B cell (primary cell): ENCODE measurements at regions not wholly inside any gene's neighbourhood (a gene's known extent, or its start where the extent isn't known, plus 50 kb on each side); places are given as distances from the start of the nearest gene placed in this dataset.

Experiments
- ATAC-seq: fragments of 200-7000 bp; cut with Tn5 transposase; one replicate; pipeline ENCODE4 v1.10.0; 2021; ENCODE audit warnings: low read depth, mild to moderate bottlenecking, moderate number of reproducible peaks, moderate library complexity
- CTCF ChIA-PET: fragments of 350-600 bp; sonication (Branson Sonifier 250); formaldehyde crosslinking; loops from one replicate; lab custom pipeline; 2021; ENCODE audit warnings: antibody characterized with exemption, inconsistent platforms; lab: Charles Lee
- POLR2A ChIA-PET: fragments of 350-600 bp; sonication (Branson Sonifier 250); formaldehyde crosslinking; loops from one replicate; lab custom pipeline; 2021; ENCODE audit warnings: antibody characterized with exemption; lab: Charles Lee
- DNase-seq: peaks from one replicate; pipeline ENCODE4 v3.0.0; 2013
- H2AFZ ChIP-seq: 2 replicates; pipeline ENCODE4 v1.6.1; 2012; ENCODE audit warnings: mild to moderate bottlenecking, low read depth, low read length; ENCODE audit not compliant: insufficient read depth, poor library complexity, severe bottlenecking
- H3K27ac ChIP-seq, 2 donors: 1 replicate in 1 of 2; 2 replicates in 1 of 2; pipeline ENCODE4 v1.5.1; 2012 to 2013; ENCODE audit warnings: low read length in 2 of 2, mild to moderate bottlenecking in 2 of 2, moderate library complexity in 1 of 2
- H3K27me3 ChIP-seq, 4 experiments: fragments of 200-600 bp in 1 of 4; sonication (generic) in 1 of 4; replicated peaks in 1 of 4; 1 replicate in 2 of 4; 2 replicates in 2 of 4; pipeline versions ENCODE4 v1.6.1 to v1.7.0; 2013 to 2016; ENCODE audit warnings: low read length in 3 of 4, mild to moderate bottlenecking in 2 of 4, mixed read lengths in 1 of 4, moderate library complexity in 1 of 4; ENCODE audit not compliant: insufficient read depth in 4 of 4, control insufficient read depth in 3 of 4; ENCODE audit errors: control extremely low read depth in 1 of 4
- H3K36me3 ChIP-seq, 2 experiments: replicated peaks in 1 of 2; 1 replicate in 1 of 2; 2 replicates in 1 of 2; pipeline versions ENCODE4 v1.6.1 to v1.7.1; 2013; ENCODE audit warnings: low read length in 1 of 2; ENCODE audit not compliant: insufficient read depth in 2 of 2, control insufficient read depth in 1 of 2; ENCODE audit errors: control extremely low read depth in 1 of 2, extremely low read depth in 1 of 2
- H3K4me1 ChIP-seq, 2 donors: fragments of 200-600 bp in 1 of 2; sonication (generic) in 1 of 2; 1 replicate in 1 of 2; 2 replicates in 1 of 2; pipeline versions ENCODE4 v1.5.1 to v1.6.1; 2013 to 2017; ENCODE audit warnings: low read length in 2 of 2; ENCODE audit not compliant: control insufficient read depth in 2 of 2, insufficient read depth in 2 of 2
- H3K4me2 ChIP-seq: replicated peaks from 2 replicates; pipeline ENCODE3; 2012; ENCODE audit warnings: mild to moderate bottlenecking, low read depth, low read length; ENCODE audit not compliant: poor library complexity, severe bottlenecking
- H3K4me3 ChIP-seq, 5 experiments: fragments of 200-600 bp in 1 of 5; sonication (generic) in 1 of 5; 1 replicate in 3 of 5; 2 replicates in 2 of 5; pipeline versions ENCODE4 v1.5.1 to v1.7.0; 2011 to 2016; ENCODE audit warnings: low read length in 4 of 5, mild to moderate bottlenecking in 4 of 5, low read depth in 2 of 5, control low read depth in 1 of 5, moderate library complexity in 1 of 5; ENCODE audit not compliant: insufficient read depth in 1 of 5; ENCODE audit errors: control extremely low read depth in 1 of 5, extremely low read depth in 1 of 5
- H3K79me2 ChIP-seq: fragments of 200-600 bp; sonication (generic); one replicate; pipeline ENCODE4 v1.6.0; 2016; ENCODE audit warnings: low read length; ENCODE audit not compliant: control insufficient read depth, insufficient read depth
- H3K9ac ChIP-seq: fragments of 200-600 bp; sonication (generic); 2 replicates; pipeline ENCODE4 v1.6.1; 2017; ENCODE audit warnings: mild to moderate bottlenecking, low read length, moderate library complexity
- H3K9me3 ChIP-seq, 3 donors: one replicate each; pipeline versions ENCODE4 v1.6.1 to v1.7.1; 2013; ENCODE audit warnings: low read length in 2 of 3; ENCODE audit not compliant: control insufficient read depth in 2 of 3, insufficient read depth in 1 of 3; ENCODE audit errors: control extremely low read depth in 1 of 3
- H4K20me1 ChIP-seq: 2 replicates; pipeline ENCODE4 v1.6.0; 2012; ENCODE audit warnings: mild to moderate bottlenecking, low read length; ENCODE audit not compliant: insufficient read depth, control insufficient read depth, poor library complexity, severe bottlenecking
- H3K27ac Mint-ChIP-seq: one replicate; pipeline ENCODE4 v1.8.0; 2021; ENCODE audit warnings: mixed read lengths
- H3K27me3 Mint-ChIP-seq: one replicate; pipeline ENCODE4 v1.8.0; 2021; ENCODE audit warnings: mixed read lengths
- H3K4me1 Mint-ChIP-seq: one replicate; pipeline ENCODE4 v1.8.0; 2021; ENCODE audit warnings: mixed read lengths
- H3K4me3 Mint-ChIP-seq: one replicate; pipeline ENCODE4 v1.8.0; 2021; ENCODE audit warnings: mixed read lengths
- H3K9me3 Mint-ChIP-seq: one replicate; pipeline ENCODE4 v1.8.0; 2022; ENCODE audit warnings: mixed read lengths; ENCODE audit not compliant: insufficient read depth
- EZH2 ChIP-seq: IDR thresholded peaks from 2 replicates; pipeline ENCODE4 v1.6.1; 2012; ENCODE audit warnings: borderline replicate concordance, low read depth, mild to moderate bottlenecking, moderate library complexity, low read length; ENCODE audit not compliant: insufficient read depth, poor library complexity, severe bottlenecking
- WGBS: methylation state at CpG from one replicate; pipeline ENCODE4 v1.1.5; 2013; ENCODE audit warnings: missing lambda C conversion rate; ENCODE audit not compliant: insufficient coverage; 5-methylcytosine and 5-hydroxymethylcytosine counted together
- intact Hi-C: fragments of 100-400 bp; cut with micrococcal nuclease; formaldehyde crosslinking; loops from one replicate; pipeline ENCODE4 v1.10.0; 2022
- TF ChIP-seq, protein P1 (sequence below): fragments of 200-600 bp; IDR thresholded peaks from one replicate; pipeline ENCODE4 v1.8.0; 2022; ENCODE audit warnings: antibody characterized with exemption, mild to moderate bottlenecking

DNA sequence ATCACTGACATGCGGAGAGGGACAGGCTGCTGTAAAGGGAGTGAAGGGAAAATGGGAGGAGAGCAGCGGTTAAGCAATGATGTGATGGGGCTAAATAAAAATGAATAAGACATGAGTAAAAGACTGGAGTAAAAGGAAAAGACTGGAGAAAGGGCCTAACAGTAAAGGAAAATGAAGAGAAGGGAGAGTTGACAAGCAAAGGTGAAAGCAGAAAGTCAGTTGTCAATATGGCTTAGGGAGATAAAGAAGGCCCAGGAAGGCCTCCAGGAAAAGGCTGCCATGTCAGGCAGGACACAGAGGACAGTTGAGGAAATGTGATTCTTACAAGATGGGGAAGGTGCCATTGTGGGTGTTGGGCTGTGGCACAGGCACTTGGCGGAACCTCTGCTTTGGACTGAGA is 98.9 kb upstream of the AMZ2 start:
- H3K4me3 Mint-ChIP-seq = no peak overlapping the region
- no peaks in the 10 kb centered on the region for H3K9me3 Mint-ChIP-seq
- Histone ChIP-seq H3K27me3 (no peaks in the 10 kb centered on the region), H3K27ac (no peak overlapping the region), H3K4me1 (no peaks in the 10 kb centered on the region), H3K79me2 (no peaks in the 10 kb centered on the region), H3K9ac (no peak overlapping the region), H3K9me3 (no peaks in the 10 kb centered on the region), H4K20me1 (no peaks in the 10 kb centered on the region), H3K36me3 (no peaks in the 10 kb centered on the region), H3K4me3 (no peak overlapping the region), H3K4me2 (no peak overlapping the region), H2AFZ (no peak overlapping the region)
- no peaks in the 10 kb centered on the region for H3K27me3 Mint-ChIP-seq
- no peak for ATAC-seq
- ChIA-PET CTCF (no interaction called here), POLR2A (no interaction called here)
- no peak overlapping the region for H3K27ac Mint-ChIP-seq
- 100% methylated on average over 2 of the region's 3 CpGs for WGBS
- no peak for DNase-seq
- H3K4me1 Mint-ChIP-seq = no peaks in the 10 kb centered on the region
- TF ChIP-seq, protein P1, sequence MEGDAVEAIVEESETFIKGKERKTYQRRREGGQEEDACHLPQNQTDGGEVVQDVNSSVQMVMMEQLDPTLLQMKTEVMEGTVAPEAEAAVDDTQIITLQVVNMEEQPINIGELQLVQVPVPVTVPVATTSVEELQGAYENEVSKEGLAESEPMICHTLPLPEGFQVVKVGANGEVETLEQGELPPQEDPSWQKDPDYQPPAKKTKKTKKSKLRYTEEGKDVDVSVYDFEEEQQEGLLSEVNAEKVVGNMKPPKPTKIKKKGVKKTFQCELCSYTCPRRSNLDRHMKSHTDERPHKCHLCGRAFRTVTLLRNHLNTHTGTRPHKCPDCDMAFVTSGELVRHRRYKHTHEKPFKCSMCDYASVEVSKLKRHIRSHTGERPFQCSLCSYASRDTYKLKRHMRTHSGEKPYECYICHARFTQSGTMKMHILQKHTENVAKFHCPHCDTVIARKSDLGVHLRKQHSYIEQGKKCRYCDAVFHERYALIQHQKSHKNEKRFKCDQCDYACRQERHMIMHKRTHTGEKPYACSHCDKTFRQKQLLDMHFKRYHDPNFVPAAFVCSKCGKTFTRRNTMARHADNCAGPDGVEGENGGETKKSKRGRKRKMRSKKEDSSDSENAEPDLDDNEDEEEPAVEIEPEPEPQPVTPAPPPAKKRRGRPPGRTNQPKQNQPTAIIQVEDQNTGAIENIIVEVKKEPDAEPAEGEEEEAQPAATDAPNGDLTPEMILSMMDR = no peak
- TF ChIP-seq EZH2 = no peak
- intact Hi-C loops = no loop called here

DNA sequence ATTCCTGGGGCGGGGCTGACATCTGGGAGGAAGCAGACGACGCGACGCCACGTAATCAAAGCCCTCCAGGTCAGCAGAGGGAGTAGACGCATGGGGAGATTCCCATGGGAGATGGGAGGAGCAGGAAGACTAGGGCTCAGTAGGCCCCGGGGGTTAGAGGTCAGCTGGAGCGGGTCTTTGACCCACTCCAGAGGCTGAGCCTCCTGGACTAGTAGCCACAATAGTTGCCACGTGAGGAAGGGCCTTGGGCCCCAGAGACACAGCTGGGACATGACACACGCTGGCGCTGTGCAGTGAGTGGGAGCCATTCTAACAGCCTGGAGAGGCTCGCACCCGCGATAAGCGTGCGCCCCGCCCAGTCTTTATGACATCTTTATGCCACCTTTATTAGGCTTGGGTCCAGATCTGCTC is 95.7 kb upstream of the AMZ2 start:
- no peak overlapping the region for H3K4me2 ChIP-seq
- Mint-ChIP-seq H3K27ac (no peak overlapping the region), H3K4me1 (no peaks in the 10 kb centered on the region), H3K27me3 (no peaks in the 10 kb centered on the region), H3K4me3 (no peak overlapping the region), H3K9me3 (no peaks in the 10 kb centered on the region)
- TF ChIP-seq, protein P1 = no peak
- TF ChIP-seq EZH2 = no peak
- no peaks in the 10 kb centered on the region for H3K9me3 ChIP-seq
- no peak overlapping the region for H2AFZ ChIP-seq
- CTCF ChIA-PET = interaction anchor here (0.6 to 0.9 kb wide), 2 partner anchors 95 to 305 kb away, joined by 3 read pairs; no protein-coding TSS in a partner anchor
- no peaks in the 10 kb centered on the region for H3K79me2 ChIP-seq
- no peak overlapping the region for H3K9ac ChIP-seq
- no peaks in the 10 kb centered on the region for H3K4me1 ChIP-seq
- intact Hi-C loops = no loop called here
- 98% methylated on average over 18 of the region's 18 CpGs for WGBS
- no peaks in the 10 kb centered on the region for H4K20me1 ChIP-seq
- H3K36me3 ChIP-seq = no peaks in the 10 kb centered on the region
- ATAC-seq (no peak), DNase-seq (no peak)
- no peak overlapping the region for H3K4me3 ChIP-seq
- H3K27me3 ChIP-seq = no peaks in the 10 kb centered on the region
- no peak overlapping the region for H3K27ac ChIP-seq
- POLR2A ChIA-PET = no interaction called here
